H9 (cell line): ENCODE measurements at regions not wholly inside any gene's neighbourhood (a gene's known extent, or its start where the extent isn't known, plus 50 kb on each side); places are given as distances from the start of the nearest gene placed in this dataset.

Experiments
- DNase-seq: peaks from one replicate; pipeline ENCODE4 v3.0.0-alpha.2; 2017
- H2AFZ ChIP-seq: one replicate; pipeline ENCODE4 v1.6.1; 2013; ENCODE audit warnings: mild to moderate bottlenecking, low read length, control low read depth, moderate library complexity
- H2AK5ac ChIP-seq: 2 replicates; pipeline ENCODE4 v1.6.1; 2013; ENCODE audit warnings: low read length, control low read depth, mixed read lengths; ENCODE audit not compliant: insufficient read length
- H2BK120ac ChIP-seq: one replicate; pipeline ENCODE4 v1.6.1; 2013; ENCODE audit warnings: low read depth, mild to moderate bottlenecking, low read length, control low read depth, inconsistent platforms; ENCODE audit not compliant: poor library complexity, severe bottlenecking
- H2BK12ac ChIP-seq: 2 replicates; pipeline ENCODE4 v1.6.1; 2013; ENCODE audit warnings: low read length, control low read depth, mixed read lengths, low read depth; ENCODE audit not compliant: insufficient read length
- H2BK15ac ChIP-seq: 2 replicates; pipeline ENCODE4 v1.6.1; 2013; ENCODE audit warnings: low read depth, low read length, control low read depth
- H2BK20ac ChIP-seq: one replicate; pipeline ENCODE4 v1.6.1; 2013; ENCODE audit warnings: low read depth, mild to moderate bottlenecking, low read length, control low read depth, inconsistent platforms; ENCODE audit not compliant: poor library complexity, severe bottlenecking
- H2BK5ac ChIP-seq: 2 replicates; pipeline ENCODE4 v1.6.1; 2013; ENCODE audit warnings: low read length, control low read depth, mixed read lengths; ENCODE audit not compliant: insufficient read length
- H3K14ac ChIP-seq: 2 replicates; pipeline ENCODE4 v1.6.1; 2013; ENCODE audit warnings: low read length, control low read depth; ENCODE audit not compliant: insufficient read depth
- H3K18ac ChIP-seq: 2 replicates; pipeline ENCODE4 v1.6.1; 2013; ENCODE audit warnings: low read depth, mild to moderate bottlenecking, mixed read lengths, low read length, control low read depth; ENCODE audit not compliant: insufficient read length
- H3K23ac ChIP-seq: 2 replicates; pipeline ENCODE4 v1.6.1; 2013; ENCODE audit warnings: low read length, control low read depth, mixed read lengths, low read depth; ENCODE audit not compliant: insufficient read length
- H3K23me2 ChIP-seq: 2 replicates; pipeline ENCODE4 v1.6.1; 2013; ENCODE audit warnings: low read depth, mild to moderate bottlenecking, mixed read lengths, low read length, control low read depth; ENCODE audit not compliant: insufficient read length, poor library complexity, severe bottlenecking
- H3K27ac ChIP-seq: 2 replicates; pipeline ENCODE4 v1.5.1; 2013; ENCODE audit warnings: low read length, control low read depth, mixed read lengths, low read depth; ENCODE audit not compliant: insufficient read length
- H3K27me3 ChIP-seq: 2 replicates; pipeline ENCODE4 v1.6.1; 2013; ENCODE audit warnings: low read length, control low read depth, inconsistent platforms; ENCODE audit not compliant: insufficient read depth
- H3K4ac ChIP-seq: 2 replicates; pipeline ENCODE4 v1.6.1; 2013; ENCODE audit warnings: low read depth, mild to moderate bottlenecking, control low read depth, inconsistent platforms, low read length, moderate library complexity
- H3K4me1 ChIP-seq: 2 replicates; pipeline ENCODE4 v1.6.1; 2013; ENCODE audit warnings: low read length, control low read depth, inconsistent platforms; ENCODE audit not compliant: insufficient read depth
- H3K4me2 ChIP-seq: 2 replicates; pipeline ENCODE4 v1.6.1; 2013; ENCODE audit warnings: low read length, control low read depth, mixed read lengths; ENCODE audit not compliant: insufficient read length, insufficient read depth
- H3K56ac ChIP-seq: 2 replicates; pipeline ENCODE4 v1.6.1; 2013; ENCODE audit warnings: low read depth, mild to moderate bottlenecking, mixed read lengths, low read length, control low read depth; ENCODE audit not compliant: insufficient read length
- H3K79me1 ChIP-seq: 2 replicates; pipeline ENCODE4 v1.6.1; 2013; ENCODE audit warnings: low read depth, mild to moderate bottlenecking, moderate library complexity, low read length, control low read depth, inconsistent platforms; ENCODE audit not compliant: insufficient read depth, poor library complexity, severe bottlenecking
- H3K79me2 ChIP-seq: 2 replicates; pipeline ENCODE4 v1.6.1; 2013; ENCODE audit warnings: low read length, control low read depth, inconsistent platforms; ENCODE audit not compliant: insufficient read depth
- H3K9ac ChIP-seq: 2 replicates; pipeline ENCODE4 v1.6.1; 2013; ENCODE audit warnings: low read length, control low read depth, mixed read lengths; ENCODE audit not compliant: insufficient read length; ENCODE audit errors: extremely low read depth
- H3K9me3 ChIP-seq: one replicate; pipeline ENCODE4 v1.6.1; 2013; ENCODE audit warnings: low read depth, low read length, inconsistent platforms; ENCODE audit not compliant: control insufficient read depth
- H3T11ph ChIP-seq: one replicate; pipeline ENCODE4 v1.6.1; 2013; ENCODE audit warnings: mild to moderate bottlenecking, low read length, control low read depth, inconsistent platforms
- H4K20me1 ChIP-seq: one replicate; pipeline ENCODE4 v1.6.1; 2013; ENCODE audit not compliant: control insufficient read depth, insufficient read length, insufficient read depth
- H4K5ac ChIP-seq: 2 replicates; pipeline ENCODE4 v1.6.1; 2013; ENCODE audit warnings: low read depth, mild to moderate bottlenecking, mixed read lengths, low read length, control low read depth; ENCODE audit not compliant: insufficient read length
- H4K8ac ChIP-seq: replicated peaks from 2 replicates; pipeline ENCODE4 v1.6.1; 2013; ENCODE audit warnings: low read length, control low read depth, mixed read lengths, low read depth; ENCODE audit not compliant: insufficient read length
- H4K91ac ChIP-seq: 2 replicates; pipeline ENCODE4 v1.6.1; 2013; ENCODE audit warnings: low read depth, mild to moderate bottlenecking, moderate library complexity, mixed read lengths, low read length, control low read depth; ENCODE audit not compliant: insufficient read length
- H3K27ac Mint-ChIP-seq, 3 experiments: 2 replicates in 2 of 3; 3 replicates in 1 of 3; pipeline ENCODE4 v1.8.0; 2020 to 2021; ENCODE audit warnings: mixed read lengths in 3 of 3, mild to moderate bottlenecking in 1 of 3, moderate library complexity in 1 of 3
- H3K27me3 Mint-ChIP-seq: 2 replicates; pipeline ENCODE4 v1.8.0; 2021; ENCODE audit warnings: low read depth, mild to moderate bottlenecking, moderate library complexity, mixed read lengths
- H3K36me3 Mint-ChIP-seq, 3 experiments: 2 replicates in 2 of 3; 3 replicates in 1 of 3; pipeline ENCODE4 v1.8.0; 2020 to 2021; ENCODE audit warnings: low read depth in 3 of 3, mixed read lengths in 3 of 3; ENCODE audit not compliant: insufficient read depth in 1 of 3
- H3K4me1 Mint-ChIP-seq, 2 experiments: 2 replicates each; pipeline ENCODE4 v1.8.0; 2020; ENCODE audit warnings: mixed read lengths in 2 of 2
- H3K4me3 Mint-ChIP-seq, 2 experiments: 2 replicates in 1 of 2; 3 replicates in 1 of 2; pipeline ENCODE4 v1.8.0; 2020 to 2021; ENCODE audit warnings: mild to moderate bottlenecking in 2 of 2, mixed read lengths in 2 of 2, moderate library complexity in 1 of 2
- H3K9me3 Mint-ChIP-seq, 2 experiments: 2 replicates in 1 of 2; 3 replicates in 1 of 2; pipeline ENCODE4 v1.8.0; 2020; ENCODE audit warnings: mild to moderate bottlenecking in 2 of 2, mixed read lengths in 2 of 2, moderate library complexity in 1 of 2
- CTCF ChIP-seq: fragments of 200-600 bp; sonication (generic); conservative IDR thresholded peaks from 3 replicates; pipeline ENCODE4 v1.8.0; 2021; ENCODE audit warnings: antibody characterized with exemption, mild to moderate bottlenecking
- WGBS: extraction: QIAGEN DNeasy Blood & Tissue Kit; methylation state at CpG from one replicate; pipeline ENCODE4 v1.1.7; 2013; ENCODE audit warnings: missing lambda C conversion rate, low lambda C conversion rate, mixed read lengths; ENCODE audit not compliant: insufficient read length; ENCODE audit errors: extremely low coverage; 5-methylcytosine and 5-hydroxymethylcytosine counted together

GRCh38 chr10:16386855-16387254 lies 50.0 kb upstream of the PTER start:
- H3K79me2 ChIP-seq, result no peaks in the 10 kb centered on the region
- H4K20me1 ChIP-seq, result no peaks in the 10 kb centered on the region
- peaks cover 0 to 7% (median 0%) of the 10 kb centered on the region in 3 experiments; a peak in 3 of 7 replicates for H3K36me3 Mint-ChIP-seq
- H3K9me3 ChIP-seq, result no peaks in the 10 kb centered on the region
- no peak overlapping the region for H3K18ac ChIP-seq
- no peak overlapping the region for H4K91ac ChIP-seq
- H3K4ac ChIP-seq, result no peak overlapping the region
- H3K23me2 ChIP-seq, result no peaks in the 10 kb centered on the region
- no peak overlapping the region for H2BK20ac ChIP-seq
- H3K4me1 ChIP-seq, result peaks cover 4% of the 10 kb centered on the region; the same call in 1 of the 2 replicates
- H2BK120ac ChIP-seq, result no peak overlapping the region
- H3K14ac ChIP-seq, result no peak overlapping the region
- H2BK12ac ChIP-seq, result no peak overlapping the region
- H3K79me1 ChIP-seq, result no peaks in the 10 kb centered on the region
- H3K56ac ChIP-seq, result no peak overlapping the region
- H3T11ph ChIP-seq, result no peak overlapping the region
- H4K8ac ChIP-seq, result no peak overlapping the region
- no peak overlapping the region for H2BK5ac ChIP-seq
- no peaks in the 10 kb centered on the region for H3K27me3 ChIP-seq
- H3K9ac ChIP-seq, result no peak overlapping the region
- no peak for TF ChIP-seq CTCF
- H2BK15ac ChIP-seq, result no peak overlapping the region
- peak overlapping the region; percentile 8 for H3K27ac ChIP-seq
- H2AK5ac ChIP-seq, result no peak overlapping the region
- H3K4me2 ChIP-seq, result no peak overlapping the region
- H3K27me3 Mint-ChIP-seq, result no peaks in the 10 kb centered on the region
- peak; percentile 84 for DNase-seq
- H3K4me1 Mint-ChIP-seq, result peaks cover 35 to 45% of the 10 kb centered on the region in 2 experiments
- no CpG with 5 or more reads among the region's 9 CpGs for WGBS
- H3K27ac Mint-ChIP-seq, result peak overlapping the region; percentile 80 to 98 (median 93)
- H3K9me3 Mint-ChIP-seq, result no peaks in the 10 kb centered on the region; a peak in 1 of 5 replicates
- H3K4me3 Mint-ChIP-seq, result peak overlapping the region; percentile 36 to 71
- no peak overlapping the region for H4K5ac ChIP-seq
- H3K23ac ChIP-seq, result no peak overlapping the region
- no peak overlapping the region for H2AFZ ChIP-seq
